ENCODE measurements at regions not wholly inside any gene's neighbourhood (a gene's known extent, or its start where the extent isn't known, plus 50 kb on each side); places are given as distances from the start of the nearest gene placed in this dataset.

- Mint-ChIP-seq H3K9me3 (ENCODE audit: low read depth, unreplicated experiment) (no peaks in the 10 kb centered on the region), H3K4me3 (ENCODE audit: low read depth, unreplicated experiment) (no peak overlapping the region), H3K27me3 (ENCODE audit: unreplicated experiment) (no peaks in the 10 kb centered on the region), H3K36me3 (ENCODE audit: insufficient read depth, unreplicated experiment) (no peaks in the 10 kb centered on the region), H3K27ac (ENCODE audit: unreplicated experiment) (no peak overlapping the region), H3K4me1 (ENCODE audit: low read depth, unreplicated experiment) (no peaks in the 10 kb centered on the region)
- BruUV-seq (replicated peaks), result no TSS peak
- DNase-seq, result no peak
- TF ChIP-seq CTCF (IDR thresholded peaks at IDR 0.05; ENCODE audit: unreplicated experiment), result no peak
- CTCF ChIA-PET, result no interaction called here
- intact Hi-C loops (cut with micrococcal nuclease; ENCODE audit: unreplicated experiment), result no loop called here
These were observed 181.5 kb upstream of the PDE1C start for GRCh38 chr7:32251659-32252058.

DNA sequence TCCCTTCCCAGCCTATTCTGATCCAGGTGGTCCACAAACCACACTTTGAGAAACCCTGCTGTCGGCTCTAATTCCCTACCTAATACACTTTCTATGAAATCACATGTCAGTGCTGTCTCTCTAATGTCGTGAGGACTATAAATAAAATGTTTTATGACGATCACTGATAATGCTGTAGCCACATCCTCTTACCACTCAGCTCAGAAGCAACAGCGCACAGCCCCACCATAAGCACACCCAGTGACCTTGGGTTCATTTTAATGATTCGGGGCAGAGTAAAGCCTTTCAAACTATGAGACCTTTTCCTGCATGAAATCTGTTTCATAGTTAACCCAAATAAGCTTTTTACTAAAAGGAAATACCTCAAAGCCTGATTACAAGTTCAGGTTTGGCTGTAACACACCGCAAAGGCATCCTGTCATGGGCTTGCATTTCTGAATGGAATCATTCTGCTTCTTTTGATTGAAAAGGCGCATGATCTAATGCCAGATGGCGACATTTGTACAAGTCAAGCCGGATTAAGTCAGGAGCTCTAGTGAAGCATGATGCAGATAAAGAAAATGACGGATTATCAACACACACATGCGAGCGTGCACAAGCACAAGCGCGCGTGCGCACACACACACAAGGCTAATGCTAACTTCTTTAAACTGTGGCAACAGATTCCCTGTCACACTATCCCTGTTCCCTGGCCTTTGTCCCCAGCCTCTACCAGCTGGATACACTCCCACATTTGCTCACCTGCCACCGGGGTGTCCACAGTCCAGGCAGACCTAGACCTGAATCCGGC, 180.5 kb upstream of the PDE1C start:
- Mint-ChIP-seq H3K4me1 (ENCODE audit: low read depth, unreplicated experiment) (no peaks in the 10 kb centered on the region), H3K27me3 (ENCODE audit: unreplicated experiment) (no peaks in the 10 kb centered on the region), H3K27ac (ENCODE audit: unreplicated experiment) (no peak overlapping the region), H3K36me3 (ENCODE audit: insufficient read depth, unreplicated experiment) (no peaks in the 10 kb centered on the region), H3K9me3 (ENCODE audit: low read depth, unreplicated experiment) (no peaks in the 10 kb centered on the region), H3K4me3 (ENCODE audit: low read depth, unreplicated experiment) (no peak overlapping the region)
- DNase-seq, result no peak
- CTCF ChIA-PET, result interaction anchor here (1.0 to 1.1 kb wide), 2 partner anchors 28 to 51 kb away, joined by 3 read pairs; no protein-coding TSS in a partner anchor
- no TSS peak for BruUV-seq (replicated peaks)
- intact Hi-C loops (cut with micrococcal nuclease; ENCODE audit: unreplicated experiment), result no loop called here
- no peak for TF ChIP-seq CTCF (IDR thresholded peaks at IDR 0.05; ENCODE audit: unreplicated experiment)

DNA sequence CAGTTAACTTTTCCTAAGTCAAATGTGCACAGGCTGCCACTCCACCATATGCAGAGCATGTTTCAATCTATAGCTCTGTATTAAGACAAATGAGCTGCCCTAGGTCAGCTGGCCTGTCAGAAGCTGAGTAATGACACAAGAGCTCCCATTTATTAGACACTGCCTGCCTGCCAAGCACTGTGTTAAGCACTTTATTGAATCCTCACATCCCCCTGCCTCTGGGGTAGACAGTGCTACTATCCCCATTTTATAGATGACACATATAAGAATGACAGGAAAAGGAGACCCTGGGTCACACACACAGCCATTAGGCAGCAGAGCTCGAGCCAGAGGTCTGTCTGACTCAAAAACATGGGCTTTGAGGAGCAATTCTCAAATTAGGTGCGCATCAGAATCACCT, 179.8 kb upstream of the PDE1C start:
- no peak for DNase-seq
- intact Hi-C loops (cut with micrococcal nuclease; ENCODE audit: unreplicated experiment), result no loop called here
- H3K27me3 Mint-ChIP-seq (ENCODE audit: unreplicated experiment), result no peaks in the 10 kb centered on the region
- H3K4me1 Mint-ChIP-seq (ENCODE audit: low read depth, unreplicated experiment), result no peaks in the 10 kb centered on the region
- CTCF ChIA-PET, result interaction anchor here (1.0 to 1.1 kb wide), 2 partner anchors 28 to 51 kb away, joined by 3 read pairs; no protein-coding TSS in a partner anchor
- H3K4me3 Mint-ChIP-seq (ENCODE audit: low read depth, unreplicated experiment), result no peak overlapping the region
- no peaks in the 10 kb centered on the region for H3K36me3 Mint-ChIP-seq (ENCODE audit: insufficient read depth, unreplicated experiment)
- H3K9me3 Mint-ChIP-seq (ENCODE audit: low read depth, unreplicated experiment), result no peaks in the 10 kb centered on the region
- no peak overlapping the region for H3K27ac Mint-ChIP-seq (ENCODE audit: unreplicated experiment)
- no peak for TF ChIP-seq CTCF (IDR thresholded peaks at IDR 0.05; ENCODE audit: unreplicated experiment)
- BruUV-seq (replicated peaks), result no TSS peak

DNA sequence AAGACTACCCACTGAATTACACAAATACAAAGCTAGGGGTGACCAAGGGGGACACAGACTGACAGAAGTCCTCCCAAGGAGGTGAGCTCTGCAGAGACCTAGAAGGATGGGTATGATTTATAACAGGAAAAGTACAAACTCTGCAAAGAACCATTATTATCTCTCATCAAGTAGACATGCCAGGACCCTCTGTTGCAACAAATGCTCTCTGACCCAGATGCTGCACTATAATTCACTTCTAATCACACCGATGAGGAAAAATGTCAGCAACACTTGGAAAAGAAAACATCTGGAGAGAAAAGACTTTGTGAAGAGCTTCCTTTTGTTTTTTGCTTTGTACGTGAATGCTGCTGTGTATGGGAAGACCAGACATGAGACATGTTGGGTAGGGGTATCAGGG, 178.3 kb upstream of the PDE1C start:
- no peak overlapping the region for H3K4me3 Mint-ChIP-seq (ENCODE audit: low read depth, unreplicated experiment)
- H3K9me3 Mint-ChIP-seq (ENCODE audit: low read depth, unreplicated experiment), result no peaks in the 10 kb centered on the region
- no peak overlapping the region for H3K27ac Mint-ChIP-seq (ENCODE audit: unreplicated experiment)
- no TSS peak for BruUV-seq (replicated peaks)
- no peak for TF ChIP-seq CTCF (IDR thresholded peaks at IDR 0.05; ENCODE audit: unreplicated experiment)
- CTCF ChIA-PET, result no interaction called here
- no peaks in the 10 kb centered on the region for H3K4me1 Mint-ChIP-seq (ENCODE audit: low read depth, unreplicated experiment)
- H3K27me3 Mint-ChIP-seq (ENCODE audit: unreplicated experiment), result no peaks in the 10 kb centered on the region
- no peak for DNase-seq
- H3K36me3 Mint-ChIP-seq (ENCODE audit: insufficient read depth, unreplicated experiment), result no peaks in the 10 kb centered on the region
- intact Hi-C loops (cut with micrococcal nuclease; ENCODE audit: unreplicated experiment), result no loop called here
